Mesenchymal stem cell (in vitro differentiated cells and primary cell): ENCODE measurements at regions not wholly inside any gene's neighbourhood (a gene's known extent, or its start where the extent isn't known, plus 50 kb on each side); places are given as distances from the start of the nearest gene placed in this dataset.

Source experiments
- DNase-seq: peaks from one replicate; pipeline ENCODE4 v3.0.0-alpha.2; 2013
- H2AFZ ChIP-seq: one replicate; pipeline ENCODE4 v1.6.1; 2013; ENCODE audit warnings: low read depth, mild to moderate bottlenecking, control low read depth, inconsistent platforms, low read length, moderate library complexity
- H2AK5ac ChIP-seq: 2 replicates; pipeline ENCODE4 v1.6.1; 2013; ENCODE audit warnings: low read length, moderate library complexity, mild to moderate bottlenecking, inconsistent platforms; ENCODE audit not compliant: severe bottlenecking
- H2BK120ac ChIP-seq: one replicate; pipeline ENCODE4 v1.6.1; 2013; ENCODE audit warnings: low read depth, mild to moderate bottlenecking, inconsistent platforms, low read length, moderate library complexity
- H2BK12ac ChIP-seq, 2 experiments: one replicate each; pipeline ENCODE4 v1.6.1; 2013; ENCODE audit warnings: inconsistent platforms in 2 of 2, low read length in 2 of 2, mild to moderate bottlenecking in 2 of 2, moderate library complexity in 2 of 2, control low read depth in 1 of 2
- H2BK15ac ChIP-seq: one replicate; pipeline ENCODE4 v1.6.1; 2013; ENCODE audit warnings: mild to moderate bottlenecking, low read depth, inconsistent platforms; ENCODE audit not compliant: poor library complexity, severe bottlenecking
- H2BK5ac ChIP-seq: 2 replicates; pipeline ENCODE4 v1.6.1; 2013; ENCODE audit warnings: low read depth, mild to moderate bottlenecking, low read length, control low read depth, inconsistent platforms; ENCODE audit not compliant: poor library complexity, severe bottlenecking
- H3K14ac ChIP-seq, 2 experiments: one replicate each; pipeline ENCODE4 v1.6.1; 2013; ENCODE audit warnings: inconsistent platforms in 2 of 2, low read length in 2 of 2, control low read depth in 1 of 2, mild to moderate bottlenecking in 1 of 2, moderate library complexity in 1 of 2
- H3K18ac ChIP-seq, 2 experiments: one replicate each; pipeline ENCODE4 v1.6.1; 2013; ENCODE audit warnings: inconsistent platforms in 2 of 2, low read length in 2 of 2, control low read depth in 1 of 2, low read depth in 1 of 2, mild to moderate bottlenecking in 1 of 2
- H3K23ac ChIP-seq, 2 experiments: one replicate each; pipeline ENCODE4 v1.6.1; 2013; ENCODE audit warnings: inconsistent platforms in 2 of 2, low read length in 2 of 2, mild to moderate bottlenecking in 2 of 2, moderate library complexity in 2 of 2, control low read depth in 1 of 2
- H3K27ac ChIP-seq: 2 replicates; pipeline ENCODE4 v1.5.1; 2013; ENCODE audit warnings: mild to moderate bottlenecking, moderate library complexity, low read length, control low read depth, inconsistent platforms; ENCODE audit not compliant: poor library complexity, severe bottlenecking
- H3K27me3 ChIP-seq, 2 experiments: 2 replicates each; pipeline versions ENCODE4 v1.6.1 to v1.7.0; 2013; ENCODE audit warnings: low read length in 2 of 2, mild to moderate bottlenecking in 2 of 2, moderate library complexity in 2 of 2, control low read depth in 1 of 2, inconsistent platforms in 1 of 2; ENCODE audit not compliant: control insufficient read depth in 1 of 2, insufficient read depth in 1 of 2
- H3K36me3 ChIP-seq, 2 experiments: 2 replicates each; pipeline versions ENCODE4 v1.6.1 to v1.7.0; 2013; ENCODE audit warnings: low read length in 2 of 2, control low read depth in 1 of 2, inconsistent platforms in 1 of 2, low read depth in 1 of 2, mild to moderate bottlenecking in 1 of 2; ENCODE audit not compliant: insufficient read depth in 2 of 2, control insufficient read depth in 1 of 2
- H3K4ac ChIP-seq, 2 experiments: one replicate each; pipeline ENCODE4 v1.6.1; 2013; ENCODE audit warnings: inconsistent platforms in 2 of 2, low read length in 2 of 2, mild to moderate bottlenecking in 2 of 2, moderate library complexity in 2 of 2, control low read depth in 1 of 2, low read depth in 1 of 2
- H3K4me1 ChIP-seq: 2 replicates; pipeline ENCODE4 v1.6.1; 2013; ENCODE audit warnings: low read depth, low read length, control low read depth; ENCODE audit not compliant: control insufficient read depth, insufficient read depth
- H3K4me2 ChIP-seq: 2 replicates; pipeline ENCODE4 v1.6.1; 2013; ENCODE audit warnings: low read length, mild to moderate bottlenecking, inconsistent platforms; ENCODE audit not compliant: poor library complexity, severe bottlenecking
- H3K4me3 ChIP-seq, 2 experiments: 2 replicates each; pipeline versions ENCODE4 v1.5.1 to v1.7.0; 2013; ENCODE audit warnings: low read length in 2 of 2, mild to moderate bottlenecking in 2 of 2, control low read depth in 1 of 2, low read depth in 1 of 2; ENCODE audit not compliant: insufficient read depth in 1 of 2
- H3K79me1 ChIP-seq: replicated peaks from 2 replicates; pipeline ENCODE4 v1.6.1; 2013; ENCODE audit warnings: mild to moderate bottlenecking, control low read depth, low read length, inconsistent platforms; ENCODE audit not compliant: poor library complexity, severe bottlenecking
- H3K9ac ChIP-seq: 2 replicates; pipeline ENCODE4 v1.7.0; 2013; ENCODE audit warnings: mild to moderate bottlenecking, low read length, moderate library complexity
- H3K9me3 ChIP-seq: 2 replicates; pipeline ENCODE4 v1.7.0; 2013; ENCODE audit warnings: mild to moderate bottlenecking, low read length; ENCODE audit not compliant: control insufficient read depth
- H4K8ac ChIP-seq: one replicate; pipeline ENCODE4 v1.6.1; 2013; ENCODE audit warnings: inconsistent platforms, mild to moderate bottlenecking, low read length, moderate library complexity
- H4K91ac ChIP-seq: one replicate; pipeline ENCODE4 v1.6.1; 2013; ENCODE audit warnings: mild to moderate bottlenecking, low read length, inconsistent platforms
- WGBS: methylation state at CpG from one replicate; pipeline ENCODE4 v1.1.7; 2013; ENCODE audit warnings: mixed read lengths; 5-methylcytosine and 5-hydroxymethylcytosine counted together

- no peak for DNase-seq
- H3K14ac ChIP-seq: no peak overlapping the region
- no peak overlapping the region for H3K23ac ChIP-seq
- H3K79me1 ChIP-seq: no peaks in the 10 kb centered on the region
- no peak overlapping the region for H3K4me3 ChIP-seq
- no peak overlapping the region for H4K8ac ChIP-seq
- H2BK120ac ChIP-seq: no peak overlapping the region
- H2BK5ac ChIP-seq: no peak overlapping the region
- no peak overlapping the region for H4K91ac ChIP-seq
- WGBS: 99% methylated on average over 3 of the region's 4 CpGs
- no peaks in the 10 kb centered on the region for H3K27me3 ChIP-seq
- no peak overlapping the region for H2AK5ac ChIP-seq
- no peak overlapping the region for H3K18ac ChIP-seq
- no peak overlapping the region for H3K27ac ChIP-seq
- H3K4me2 ChIP-seq: no peak overlapping the region
- H3K4me1 ChIP-seq: peaks cover 9% of the 10 kb centered on the region
- H2BK12ac ChIP-seq: no peak overlapping the region
- H3K4ac ChIP-seq: no peak overlapping the region
- peaks cover 8% of the 10 kb centered on the region for H3K9me3 ChIP-seq
- H3K9ac ChIP-seq: no peak overlapping the region
- H3K36me3 ChIP-seq: no peaks in the 10 kb centered on the region
- no peak overlapping the region for H2AFZ ChIP-seq
- no peak overlapping the region for H2BK15ac ChIP-seq
Observed at GRCh38 chr13:24045597-24045996, 114.9 kb upstream of the SPATA13 start.

- H2BK5ac ChIP-seq: no peak overlapping the region
- peaks cover 7% of the 10 kb centered on the region for H3K4me1 ChIP-seq
- no peaks in the 10 kb centered on the region for H3K27me3 ChIP-seq
- no peaks in the 10 kb centered on the region for H3K36me3 ChIP-seq
- no peaks in the 10 kb centered on the region for H3K79me1 ChIP-seq
- H3K4me2 ChIP-seq: peak overlapping the region; percentile 37
- H4K91ac ChIP-seq: peak overlapping the region; percentile 66
- peak overlapping the region; percentile 16 for H2AFZ ChIP-seq
- peak overlapping the region; percentile 72 for H3K9ac ChIP-seq
- H2BK12ac ChIP-seq: peak overlapping the region; percentile 69 to 70
- H3K23ac ChIP-seq: no peak overlapping the region
- H2BK15ac ChIP-seq: peak overlapping the region; percentile 55
- H3K4me3 ChIP-seq: peak overlapping the region in 1 of 2 experiments; percentile 38
- 83% methylated on average over 6 of the region's 6 CpGs for whole genome bisulfite sequencing
- peaks cover 8% of the 10 kb centered on the region for H3K9me3 ChIP-seq
- peak overlapping the region in 1 of 2 experiments; percentile 94 for H3K14ac ChIP-seq
- no peak overlapping the region for H3K27ac ChIP-seq
- peak; percentile 51 for DNase-seq
- peak overlapping the region; percentile 52 to 70 for H3K18ac ChIP-seq
- no peak overlapping the region for H2AK5ac ChIP-seq
- peak overlapping the region in 1 of 2 experiments; percentile 29 for H3K4ac ChIP-seq
- no peak overlapping the region for H2BK120ac ChIP-seq
- peak overlapping the region; percentile 45 for H4K8ac ChIP-seq
Observed at GRCh38 chr13:24050292-24050711, 110.2 kb upstream of the SPATA13 start.

- H3K36me3 ChIP-seq: no peaks in the 10 kb centered on the region
- H2BK12ac ChIP-seq: peak overlapping the region; percentile 11 to 69
- no peak overlapping the region for H2AFZ ChIP-seq
- 67% methylated on average over 8 of the region's 10 CpGs for WGBS
- H3K79me1 ChIP-seq: no peaks in the 10 kb centered on the region
- H3K4me2 ChIP-seq: no peak overlapping the region
- H3K18ac ChIP-seq: peak overlapping the region in 1 of 2 experiments; percentile 70
- no peak overlapping the region for H2BK15ac ChIP-seq
- no peak overlapping the region for H2BK120ac ChIP-seq
- H2AK5ac ChIP-seq: no peak overlapping the region
- no peaks in the 10 kb centered on the region for H3K27me3 ChIP-seq
- H2BK5ac ChIP-seq: no peak overlapping the region
- H3K9ac ChIP-seq: peak overlapping the region; percentile 72
- no peak overlapping the region for H3K27ac ChIP-seq
- H4K8ac ChIP-seq: no peak overlapping the region
- H3K4me3 ChIP-seq: peak overlapping the region in 1 of 2 experiments; percentile 38
- no peak overlapping the region for H3K23ac ChIP-seq
- H3K14ac ChIP-seq: no peak overlapping the region
- no peak overlapping the region for H3K4ac ChIP-seq
- no peak for DNase-seq
- H3K9me3 ChIP-seq: peaks cover 8% of the 10 kb centered on the region
- peaks cover 7% of the 10 kb centered on the region for H3K4me1 ChIP-seq
- no peak overlapping the region for H4K91ac ChIP-seq
Observed at GRCh38 chr13:24050796-24051715, 109.5 kb upstream of the SPATA13 start.
